GM06990 (cell line): ENCODE measurements at regions not wholly inside any gene's neighbourhood (a gene's known extent, or its start where the extent isn't known, plus 50 kb on each side); places are given as distances from the start of the nearest gene placed in this dataset.

Experiments
- DNase-seq: peaks from one replicate; pipeline ENCODE4 v3.0.0-alpha.2; 2011; ENCODE audit not compliant: insufficient read length; ENCODE audit errors: extremely low read depth
- H3K27me3 ChIP-seq: replicated peaks from 2 replicates; pipeline ENCODE4 v1.6.0; 2011; ENCODE audit warnings: low read length; ENCODE audit not compliant: control insufficient read depth, insufficient read depth
- H3K36me3 ChIP-seq: 2 replicates; pipeline ENCODE4 v1.5.1; 2011; ENCODE audit warnings: low read length; ENCODE audit not compliant: control insufficient read depth, insufficient read depth
- H3K4me3 ChIP-seq: replicated peaks from 2 replicates; pipeline ENCODE4 v1.5.1; 2011; ENCODE audit warnings: low read depth, mild to moderate bottlenecking, control low read depth, low read length
- TF ChIP-seq, protein P1 (sequence below): IDR thresholded peaks from 2 replicates; pipeline ENCODE4 v1.5.1; 2011; ENCODE audit warnings: low read length, control low read depth, mild to moderate bottlenecking, inconsistent platforms; ENCODE audit not compliant: insufficient read depth, poor library complexity, severe bottlenecking

DNA sequence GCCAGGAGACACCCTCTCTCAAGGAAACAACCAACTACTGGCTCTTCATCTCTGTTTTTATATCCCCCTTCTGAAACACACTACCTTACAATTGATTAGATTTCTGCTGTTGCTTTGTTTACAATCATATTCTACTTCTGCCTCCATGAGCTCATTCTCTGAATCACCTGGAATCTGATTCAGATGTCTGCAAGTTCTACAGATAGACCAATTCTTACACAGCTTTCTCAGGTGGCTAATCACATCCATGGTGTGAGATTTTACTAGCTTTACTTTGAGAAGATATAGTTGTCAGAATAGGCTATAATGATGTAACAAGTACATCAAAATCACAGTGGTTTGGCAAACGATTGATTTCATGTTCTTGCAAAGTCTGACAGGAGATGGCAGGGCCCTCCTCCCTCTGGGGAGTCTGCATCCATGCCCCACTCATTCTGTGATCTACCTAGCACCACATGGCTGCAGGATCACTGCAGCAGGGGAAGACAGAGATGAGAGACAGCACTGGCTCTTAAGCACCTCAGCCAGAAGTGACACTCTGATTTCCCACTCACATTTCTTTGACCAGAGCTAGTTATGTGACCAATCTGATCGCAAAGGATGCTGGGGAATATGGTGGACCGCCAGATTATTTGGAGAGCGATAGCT, 243.7 kb downstream of the FOXO1 start:
- no peak for DNase-seq
- TF ChIP-seq, protein P1, sequence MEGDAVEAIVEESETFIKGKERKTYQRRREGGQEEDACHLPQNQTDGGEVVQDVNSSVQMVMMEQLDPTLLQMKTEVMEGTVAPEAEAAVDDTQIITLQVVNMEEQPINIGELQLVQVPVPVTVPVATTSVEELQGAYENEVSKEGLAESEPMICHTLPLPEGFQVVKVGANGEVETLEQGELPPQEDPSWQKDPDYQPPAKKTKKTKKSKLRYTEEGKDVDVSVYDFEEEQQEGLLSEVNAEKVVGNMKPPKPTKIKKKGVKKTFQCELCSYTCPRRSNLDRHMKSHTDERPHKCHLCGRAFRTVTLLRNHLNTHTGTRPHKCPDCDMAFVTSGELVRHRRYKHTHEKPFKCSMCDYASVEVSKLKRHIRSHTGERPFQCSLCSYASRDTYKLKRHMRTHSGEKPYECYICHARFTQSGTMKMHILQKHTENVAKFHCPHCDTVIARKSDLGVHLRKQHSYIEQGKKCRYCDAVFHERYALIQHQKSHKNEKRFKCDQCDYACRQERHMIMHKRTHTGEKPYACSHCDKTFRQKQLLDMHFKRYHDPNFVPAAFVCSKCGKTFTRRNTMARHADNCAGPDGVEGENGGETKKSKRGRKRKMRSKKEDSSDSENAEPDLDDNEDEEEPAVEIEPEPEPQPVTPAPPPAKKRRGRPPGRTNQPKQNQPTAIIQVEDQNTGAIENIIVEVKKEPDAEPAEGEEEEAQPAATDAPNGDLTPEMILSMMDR, result no peak

DNA sequence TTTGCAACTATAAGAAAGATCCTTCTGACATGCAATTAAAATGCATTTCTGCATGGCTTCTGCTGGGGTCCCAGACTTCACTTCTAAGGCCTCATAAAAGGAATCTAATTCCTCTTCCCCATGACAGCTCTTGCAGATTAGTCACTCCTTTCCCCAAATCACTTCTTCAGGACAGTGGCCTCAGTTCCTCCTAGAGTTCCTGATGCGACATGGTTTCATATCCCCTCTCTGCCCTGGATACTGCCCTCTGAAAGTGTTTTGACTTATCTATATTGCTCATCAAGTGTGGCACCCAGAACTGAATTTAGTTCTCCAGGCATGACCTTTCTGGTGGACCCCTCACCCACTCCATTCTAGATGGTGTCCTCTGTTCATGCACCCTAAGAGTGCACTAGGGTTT, 238.1 kb downstream of the FOXO1 start:
- Histone ChIP-seq H3K36me3 (no peaks in the 10 kb centered on the region), H3K27me3 (no peaks in the 10 kb centered on the region), H3K4me3 (no peak overlapping the region)
- TF ChIP-seq, protein P1, result no peak
- DNase-seq, result no peak

More for the DNA sequence above, 243.7 kb downstream of the FOXO1 start:
- Histone ChIP-seq H3K4me3 (no peak overlapping the region), H3K27me3 (no peaks in the 10 kb centered on the region), H3K36me3 (no peaks in the 10 kb centered on the region)

DNA sequence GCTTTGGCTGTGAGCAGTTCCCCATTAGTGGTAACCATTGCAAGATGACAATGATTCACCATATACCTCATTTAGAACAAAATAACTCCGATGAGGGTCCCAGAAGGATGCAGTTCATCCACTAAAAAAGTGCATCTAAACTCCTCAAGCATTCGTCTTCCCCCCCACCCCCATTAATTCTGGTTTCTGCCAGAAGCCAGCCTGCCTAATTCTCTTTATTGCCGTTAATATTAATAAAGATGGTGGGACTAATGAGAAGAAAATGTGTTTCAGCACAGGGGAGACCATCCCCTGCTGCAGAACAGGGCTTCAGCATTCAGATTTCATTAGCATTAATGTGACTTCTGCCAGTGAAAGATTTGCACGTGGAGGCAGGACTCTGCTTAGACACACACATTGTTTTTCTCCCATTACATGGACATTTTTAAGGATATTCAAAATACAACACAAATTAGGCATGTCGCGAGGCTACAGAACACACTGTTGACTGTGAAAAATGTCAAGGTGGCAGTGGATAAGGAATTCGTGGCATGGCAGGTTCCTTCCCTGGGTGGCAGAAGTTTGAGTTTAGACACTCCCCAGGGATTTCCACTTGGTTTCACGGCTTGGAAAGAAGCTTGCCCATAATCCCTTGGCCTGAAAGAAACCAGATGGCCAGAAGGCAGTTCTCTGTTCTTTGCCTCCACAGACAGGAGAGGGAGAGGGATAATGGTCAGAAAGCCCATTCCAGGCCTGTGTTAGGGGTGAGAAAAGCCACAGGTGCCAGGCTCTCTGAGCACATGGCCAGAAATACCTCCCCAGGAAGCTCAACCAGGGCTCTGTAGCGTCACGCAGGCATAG, 236.5 kb downstream of the FOXO1 start:
- Histone ChIP-seq H3K36me3 (no peaks in the 10 kb centered on the region), H3K4me3 (no peak overlapping the region), H3K27me3 (no peaks in the 10 kb centered on the region)
- no peak for DNase-seq
- TF ChIP-seq, protein P1, result no peak

DNA sequence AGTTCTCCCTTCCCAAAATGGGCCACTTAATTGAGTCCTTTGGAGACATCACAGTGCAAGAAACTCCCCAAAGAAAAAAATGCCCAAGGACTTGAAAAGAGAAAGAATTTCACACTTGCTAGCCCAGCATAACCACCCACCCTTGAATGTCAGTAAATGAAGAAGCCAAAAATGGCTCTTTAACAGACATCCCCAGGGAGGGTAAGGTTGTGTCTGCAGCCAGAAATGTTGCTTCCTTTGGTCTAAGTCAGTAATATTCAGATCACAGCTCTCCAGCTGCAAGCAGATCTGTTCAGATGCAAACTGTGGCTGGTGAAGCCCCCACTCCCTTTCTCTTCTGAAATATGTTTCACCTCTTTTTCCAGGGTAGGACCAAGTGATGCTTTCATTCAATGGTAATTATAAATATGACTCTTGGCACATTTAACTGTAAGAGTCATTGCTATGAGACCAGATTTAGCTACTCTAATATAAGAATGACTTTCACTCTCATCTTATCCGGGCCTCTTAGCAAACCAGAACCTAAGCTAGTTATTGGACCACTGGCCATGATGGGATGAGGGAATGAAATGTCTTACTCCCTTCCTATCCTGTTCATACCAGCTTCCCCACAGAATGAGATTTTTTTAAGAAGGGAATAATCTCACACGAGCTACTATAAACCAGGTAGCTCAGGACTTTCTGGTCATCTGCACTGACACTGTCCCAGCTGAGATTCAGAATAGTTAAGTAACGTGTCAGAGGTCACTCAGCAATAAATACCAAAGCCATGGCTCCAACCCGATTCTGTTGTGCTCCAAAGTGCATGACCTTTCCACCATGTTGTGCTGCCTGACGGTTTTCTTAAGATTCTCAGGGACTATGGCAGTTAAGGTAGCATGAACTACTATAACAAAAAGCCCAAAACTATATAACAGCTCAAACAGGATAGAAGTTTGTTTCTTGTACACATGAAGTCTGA, 234.1 kb downstream of the FOXO1 start:
- TF ChIP-seq, protein P1, result no peak
- H3K27me3 ChIP-seq, result no peaks in the 10 kb centered on the region
- no peaks in the 10 kb centered on the region for H3K36me3 ChIP-seq
- no peak overlapping the region for H3K4me3 ChIP-seq
- DNase-seq, result peak; percentile 52

DNA sequence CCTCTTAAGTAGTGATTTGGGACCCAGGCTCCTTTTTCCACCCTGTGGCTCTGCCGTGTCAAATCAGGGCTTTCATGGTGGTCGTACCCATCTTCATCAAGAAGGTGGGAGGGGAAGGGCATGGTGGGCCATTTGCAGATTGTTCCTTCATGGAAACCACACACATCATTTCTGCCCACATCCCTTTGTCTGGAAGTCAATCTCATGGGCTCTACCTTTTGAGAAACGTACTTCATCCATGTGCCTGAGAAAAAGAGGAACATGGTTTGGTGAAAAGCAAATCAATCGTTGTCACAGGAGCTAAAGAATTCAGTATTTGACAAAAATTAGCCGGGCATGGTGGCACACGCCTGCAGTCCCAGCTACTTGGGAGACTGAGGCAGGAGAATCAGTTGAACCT, 233.4 kb downstream of the FOXO1 start:
- Histone ChIP-seq H3K27me3 (no peaks in the 10 kb centered on the region), H3K4me3 (no peak overlapping the region), H3K36me3 (no peaks in the 10 kb centered on the region)
- TF ChIP-seq, protein P1, result no peak
- DNase-seq, result no peak
